H1 (cell line): ENCODE measurements at regions not wholly inside any gene's neighbourhood (a gene's known extent, or its start where the extent isn't known, plus 50 kb on each side); places are given as distances from the start of the nearest gene placed in this dataset.

Experiments used
- CTCF ChIA-PET: fragments of 300-600 bp; sonication (Branson Sonifier 250); formaldehyde crosslinking; loops from one replicate; lab custom pipeline; 2021; ENCODE audit not compliant: partially characterized antibody; lab: Charles Lee
- POLR2A ChIA-PET: fragments of 300-600 bp; sonication (Branson Sonifier 250); formaldehyde crosslinking; loops from one replicate; lab custom pipeline; 2021; ENCODE audit warnings: inconsistent platforms; ENCODE audit not compliant: partially characterized antibody; lab: Charles Lee
- DNase-seq, 2 experiments: peaks; one replicate each; pipeline versions ENCODE4 v3.0.0 to v3.0.0-alpha.2; 2010 to 2022; ENCODE audit warnings: low spot score in 2 of 2, low read depth in 1 of 2, mixed read lengths in 1 of 2
- FAIRE-seq: peaks from 2 replicates; lab custom pipeline; 2011; peaks lifted over from hg19 to GRCh38; lab: Jason Lieb, UNC
- H2AFZ ChIP-seq: 2 replicates; pipeline ENCODE4 v1.8.1; 2012; ENCODE audit warnings: low read length, inconsistent platforms
- H2AK5ac ChIP-seq: 2 replicates; pipeline ENCODE4 v1.6.1; 2013; ENCODE audit warnings: low read depth, low read length
- H2BK120ac ChIP-seq: replicated peaks from 2 replicates; pipeline ENCODE3; 2013; ENCODE audit warnings: low read depth, low read length, inconsistent platforms
- H2BK12ac ChIP-seq: 2 replicates; pipeline ENCODE4 v1.6.1; 2013; ENCODE audit warnings: low read depth, low read length
- H2BK15ac ChIP-seq: 2 replicates; pipeline ENCODE4 v1.6.1; 2013; ENCODE audit warnings: low read length
- H2BK20ac ChIP-seq: 2 replicates; pipeline ENCODE4 v1.6.1; 2013; ENCODE audit warnings: low read length
- H2BK5ac ChIP-seq: 2 replicates; pipeline ENCODE4 v1.6.1; 2013; ENCODE audit warnings: low read depth, low read length
- H3K14ac ChIP-seq: 2 replicates; pipeline ENCODE4 v1.6.1; 2013; ENCODE audit warnings: inconsistent platforms; ENCODE audit not compliant: insufficient read length
- H3K18ac ChIP-seq: 2 replicates; pipeline ENCODE4 v1.6.1; 2013; ENCODE audit warnings: low read length; ENCODE audit errors: extremely low read depth
- H3K23ac ChIP-seq: 2 replicates; pipeline ENCODE4 v1.6.1; 2013; ENCODE audit warnings: inconsistent platforms; ENCODE audit not compliant: insufficient read length
- H3K23me2 ChIP-seq: 2 replicates; pipeline ENCODE4 v1.6.1; 2013; ENCODE audit warnings: low read depth, low read length
- H3K27ac ChIP-seq: 2 replicates; pipeline ENCODE4 v1.6.1; 2011; ENCODE audit warnings: low read depth, low read length, inconsistent platforms
- H3K27me3 ChIP-seq, 4 experiments: replicated peaks in 1 of 4; 1 replicate in 1 of 4; 2 replicates in 3 of 4; pipeline versions ENCODE4 v1.6.1 to v1.8.1; 2011 to 2013; ENCODE audit warnings: low read length in 3 of 4, mild to moderate bottlenecking in 3 of 4, inconsistent platforms in 2 of 4, mixed read lengths in 2 of 4, moderate library complexity in 1 of 4; ENCODE audit not compliant: control insufficient read depth in 3 of 4, insufficient read depth in 3 of 4; ENCODE audit errors: extremely low read depth in 1 of 4
- H3K36me3 ChIP-seq, 4 experiments: 2 replicates each; pipeline versions ENCODE4 v1.6.1 to v1.8.1; 2011 to 2013; ENCODE audit warnings: mild to moderate bottlenecking in 4 of 4, low read length in 3 of 4, moderate library complexity in 2 of 4, control low read depth in 1 of 4, inconsistent platforms in 1 of 4; ENCODE audit not compliant: insufficient read depth in 4 of 4, control insufficient read depth in 2 of 4
- H3K4ac ChIP-seq: replicated peaks from 2 replicates; pipeline ENCODE3; 2013; ENCODE audit warnings: low read length, low read depth, mixed read lengths, inconsistent platforms; ENCODE audit not compliant: insufficient read length
- H3K4me1 ChIP-seq, 4 experiments: replicated peaks in 1 of 4; 1 replicate in 1 of 4; 2 replicates in 3 of 4; pipeline versions ENCODE4 v1.6.1 to v1.8.1; 2011 to 2013; ENCODE audit warnings: low read length in 3 of 4, inconsistent platforms in 2 of 4, mixed read lengths in 1 of 4; ENCODE audit not compliant: insufficient read depth in 4 of 4, control insufficient read depth in 3 of 4
- H3K4me2 ChIP-seq, 2 experiments: 2 replicates each; pipeline versions ENCODE4 v1.6.1 to v1.8.1; 2011 to 2013; ENCODE audit warnings: low read depth in 2 of 2, low read length in 2 of 2, control low read depth in 1 of 2, inconsistent platforms in 1 of 2, mild to moderate bottlenecking in 1 of 2; ENCODE audit not compliant: insufficient read depth in 1 of 2
- H3K4me3 ChIP-seq, 4 experiments: fragments of 200-600, 300-600 bp in 1 of 4; sonication (generic), shearing (Covaris generic), sonication (Bioruptor Twin) in 1 of 4; 2 replicates each; pipeline versions ENCODE4 v1.5.1 to v1.8.1; 2011 to 2016; ENCODE audit warnings: low read length in 4 of 4, low read depth in 3 of 4, control low read depth in 2 of 4, inconsistent platforms in 2 of 4, mild to moderate bottlenecking in 2 of 4, mixed read lengths in 1 of 4, moderate library complexity in 1 of 4; ENCODE audit not compliant: insufficient read depth in 2 of 4; ENCODE audit errors: extremely low read depth in 1 of 4
- H3K56ac ChIP-seq: replicated peaks from 2 replicates; pipeline ENCODE3; 2013; ENCODE audit warnings: low read depth, mild to moderate bottlenecking, mixed read lengths, low read length, inconsistent platforms; ENCODE audit not compliant: insufficient read length
- H3K79me1 ChIP-seq: 2 replicates; pipeline ENCODE4 v1.6.1; 2013; ENCODE audit warnings: low read depth, low read length, control low read depth
- H3K79me2 ChIP-seq, 2 experiments: 2 replicates each; pipeline versions ENCODE4 v1.6.1 to v1.8.1; 2012 to 2013; ENCODE audit warnings: low read length in 2 of 2, mild to moderate bottlenecking in 2 of 2, inconsistent platforms in 1 of 2; ENCODE audit not compliant: insufficient read depth in 2 of 2, control insufficient read depth in 1 of 2
- H3K9ac ChIP-seq, 4 experiments: replicated peaks in 1 of 4; 1 replicate in 1 of 4; 2 replicates in 3 of 4; pipeline versions ENCODE4 v1.6.1 to v1.8.1; 2011 to 2013; ENCODE audit warnings: low read depth in 3 of 4, low read length in 3 of 4, control low read depth in 2 of 4, mild to moderate bottlenecking in 2 of 4, moderate library complexity in 2 of 4, inconsistent platforms in 1 of 4; ENCODE audit errors: extremely low read depth in 1 of 4
- H3K9me3 ChIP-seq, 2 experiments: 2 replicates each; pipeline versions ENCODE4 v1.6.1 to v1.8.1; 2012 to 2013; ENCODE audit warnings: mild to moderate bottlenecking in 2 of 2, moderate library complexity in 2 of 2, control low read depth in 1 of 2, inconsistent platforms in 1 of 2, low read depth in 1 of 2, low read length in 1 of 2, mixed read lengths in 1 of 2; ENCODE audit not compliant: insufficient read depth in 2 of 2
- H4K20me1 ChIP-seq, 2 experiments: replicated peaks in 1 of 2; 2 replicates each; pipeline versions ENCODE3 to v1.8.1; 2011 to 2013; ENCODE audit warnings: inconsistent platforms in 2 of 2, low read length in 2 of 2, mild to moderate bottlenecking in 1 of 2; ENCODE audit not compliant: insufficient read depth in 2 of 2, control insufficient read depth in 1 of 2
- H4K5ac ChIP-seq: 2 replicates; pipeline ENCODE4 v1.6.1; 2013; ENCODE audit warnings: low read length, low read depth, mixed read lengths, inconsistent platforms; ENCODE audit not compliant: insufficient read length
- H4K8ac ChIP-seq: 2 replicates; pipeline ENCODE4 v1.8.0; 2013; ENCODE audit warnings: mild to moderate bottlenecking, moderate library complexity, low read length, inconsistent platforms; ENCODE audit not compliant: insufficient read depth; ENCODE audit errors: extremely low read depth
- H4K91ac ChIP-seq: replicated peaks from 2 replicates; pipeline ENCODE3; 2013; ENCODE audit warnings: low read length, mixed read lengths, inconsistent platforms; ENCODE audit not compliant: insufficient read length
- BRCA1 ChIP-seq: IDR thresholded peaks from 2 replicates; pipeline ENCODE4 v1.6.1; 2012; ENCODE audit warnings: low read depth, low read length, improper control_type of control experiment
- CBX5 ChIP-seq: fragments of 300-800, 300-1000 bp; sonication (generic); IDR thresholded peaks from 2 replicates; pipeline ENCODE4 v1.7.1; 2016; ENCODE audit warnings: antibody characterized with exemption, low read length, low read depth
- CBX8 ChIP-seq: fragments of 300-800, 300-1000 bp; sonication (generic); IDR thresholded peaks from 2 replicates; pipeline ENCODE4 v1.7.1; 2016; ENCODE audit warnings: low read depth, low read length, borderline replicate concordance
- CREB1 ChIP-seq: IDR thresholded peaks from 2 replicates; pipeline ENCODE4 v1.6.1; 2012; ENCODE audit warnings: inconsistent platforms
- EGR1 ChIP-seq: IDR thresholded peaks from 2 replicates; pipeline ENCODE4 v1.6.1; 2011; ENCODE audit warnings: low read depth, low read length, borderline replicate concordance
- FOSL1 ChIP-seq: IDR thresholded peaks from 2 replicates; pipeline ENCODE4 v1.6.1; 2011; ENCODE audit warnings: mild to moderate bottlenecking, low read depth, low read length, moderate library complexity; ENCODE audit not compliant: insufficient read depth
- GTF2F1 ChIP-seq: IDR thresholded peaks from 2 replicates; pipeline ENCODE4 v1.6.1; 2012; ENCODE audit warnings: low read depth, low read length, improper control_type of control experiment, borderline replicate concordance
- HDAC2 ChIP-seq, 2 experiments: fragments of 300-600 bp in 1 of 2; sonication (generic) in 1 of 2; IDR thresholded peaks; 2 replicates each; pipeline ENCODE4 v1.6.1; 2011 to 2012; ENCODE audit warnings: low read depth in 2 of 2, low read length in 2 of 2, mild to moderate bottlenecking in 2 of 2, moderate library complexity in 2 of 2, borderline replicate concordance in 1 of 2, inconsistent platforms in 1 of 2
- KDM1A ChIP-seq: fragments of 200-600, 300-600 bp; sonication (generic); IDR thresholded peaks from 2 replicates; pipeline ENCODE4 v1.7.1; 2016; ENCODE audit warnings: mild to moderate bottlenecking, low read length, borderline replicate concordance
- NANOG ChIP-seq: IDR thresholded peaks from 2 replicates; pipeline ENCODE4 v1.6.1; 2011; ENCODE audit warnings: low read length, low read depth, mild to moderate bottlenecking, inconsistent platforms; ENCODE audit not compliant: insufficient read depth, poor library complexity, severe bottlenecking
- POU5F1 ChIP-seq: IDR thresholded peaks from 2 replicates; pipeline ENCODE4 v1.6.1; 2011; ENCODE audit warnings: low read depth, mild to moderate bottlenecking, low read length, moderate library complexity
- SAP30 ChIP-seq: fragments of 300-600 bp; sonication (generic); IDR thresholded peaks from 2 replicates; pipeline ENCODE4 v1.7.1; 2012; ENCODE audit warnings: low read length, moderate library complexity, mild to moderate bottlenecking, inconsistent platforms; ENCODE audit not compliant: insufficient read depth, insufficient replicate concordance
- SRF ChIP-seq: IDR thresholded peaks from 2 replicates; pipeline ENCODE4 v1.6.1; 2011; ENCODE audit warnings: mild to moderate bottlenecking, low read depth, low read length, moderate library complexity
- TAF7 ChIP-seq: optimal IDR thresholded peaks from 2 replicates; pipeline ENCODE3; 2011; ENCODE audit warnings: low read depth, mild to moderate bottlenecking, inconsistent platforms, low read length, moderate library complexity, borderline replicate concordance
- YY1 ChIP-seq: IDR thresholded peaks from 2 replicates; pipeline ENCODE4 v1.6.1; 2011; ENCODE audit warnings: low read depth, mild to moderate bottlenecking, low read length
- ZNF274 ChIP-seq: IDR thresholded peaks from 2 replicates; pipeline ENCODE4 v1.7.0; 2012; ENCODE audit warnings: low read length, borderline replicate concordance; ENCODE audit errors: extremely low read depth
- WGBS, 2 experiments: shearing (Covaris generic) in 1 of 2; methylation state at CpG; one replicate each; pipeline versions ENCODE4 v1.1.6 to v1.1.7; 2013 to 2015; ENCODE audit warnings: low lambda C conversion rate in 2 of 2, mixed read lengths in 2 of 2, inconsistent platforms in 1 of 2, low coverage in 1 of 2, missing lambda C conversion rate in 1 of 2; ENCODE audit not compliant: insufficient replicate concordance in 2 of 2, insufficient coverage in 1 of 2, insufficient read length in 1 of 2; ENCODE audit errors: extremely low coverage in 1 of 2, missing lambda C conversion rate in 1 of 2; 5-methylcytosine and 5-hydroxymethylcytosine counted together

DNA sequence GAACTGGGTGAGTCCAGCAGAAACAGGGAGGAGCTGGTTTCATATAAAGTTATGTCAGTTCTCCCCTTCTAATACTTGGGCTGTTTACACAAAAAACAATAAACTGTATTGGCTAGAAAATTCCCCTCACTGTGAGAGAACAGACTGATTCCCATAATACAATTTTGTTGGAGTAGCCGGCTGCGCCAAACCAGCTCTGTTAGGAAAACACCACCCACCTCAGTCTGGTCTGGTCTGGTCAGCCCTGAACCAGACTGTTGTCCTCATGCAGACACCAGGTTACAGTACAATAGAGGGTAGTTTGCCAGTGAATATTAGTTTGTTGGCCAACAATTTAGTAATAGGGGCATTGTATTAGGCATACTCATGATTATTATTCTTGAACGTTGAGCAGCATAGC, 356.4 kb downstream of the EFNA5 start:
- H3K27me3 ChIP-seq: no peaks in the 10 kb centered on the region
- no peak overlapping the region for H2AK5ac ChIP-seq
- H3K56ac ChIP-seq: no peak overlapping the region
- H3K27ac ChIP-seq: no peak overlapping the region
- no peak overlapping the region for H4K91ac ChIP-seq
- FAIRE-seq (no peak), DNase-seq (no peak)
- H3K9me3 ChIP-seq: no peaks in the 10 kb centered on the region
- H4K8ac ChIP-seq: no peak overlapping the region
- H3K79me1 ChIP-seq: no peaks in the 10 kb centered on the region
- H2AFZ ChIP-seq: no peak overlapping the region
- no peak overlapping the region for H3K4me3 ChIP-seq
- POLR2A ChIA-PET: no interaction called here
- H2BK20ac ChIP-seq: no peak overlapping the region
- no peak overlapping the region for H2BK5ac ChIP-seq
- H3K9ac ChIP-seq: no peak overlapping the region
- no peaks in the 10 kb centered on the region for H3K79me2 ChIP-seq
- no peak overlapping the region for H3K23ac ChIP-seq
- H3K23me2 ChIP-seq: no peaks in the 10 kb centered on the region
- H3K4me2 ChIP-seq: no peak overlapping the region
- H2BK15ac ChIP-seq: no peak overlapping the region
- CTCF ChIA-PET: no interaction called here
- H3K4ac ChIP-seq: no peak overlapping the region
- H4K5ac ChIP-seq: no peak overlapping the region
- H3K14ac ChIP-seq: no peak overlapping the region
- H3K4me1 ChIP-seq: no peaks in the 10 kb centered on the region; a peak in 1 of 7 replicates
- H2BK120ac ChIP-seq: no peak overlapping the region
- H3K36me3 ChIP-seq: no peaks in the 10 kb centered on the region
- H3K18ac ChIP-seq: no peak overlapping the region
- WGBS, 2 experiments: 95% methylated on average over 3 of the region's 3 CpGs; no CpG with 5 or more reads in 1 of the 2 experiments
- H2BK12ac ChIP-seq: no peak overlapping the region
- H4K20me1 ChIP-seq: no peaks in the 10 kb centered on the region
- TF ChIP-seq KDM1A (no peak), CREB1 (no peak), TAF7 (no peak), HDAC2 (IDR thresholded peaks at IDR 0.05; ENCODE audit: borderline replicate concordance in 1 of 2, low read depth in 2 of 2, low read length in 2 of 2) (no peak), ZNF274 (no peak), NANOG (no peak), GTF2F1 (no peak), CBX8 (no peak), YY1 (no peak), CBX5 (no peak), FOSL1 (no peak), SRF (no peak), EGR1 (no peak), POU5F1 (no peak), SAP30 (no peak), BRCA1 (no peak)
